BJ (cell line): ENCODE measurements at regions not wholly inside any gene's neighbourhood (a gene's known extent, or its start where the extent isn't known, plus 50 kb on each side); places are given as distances from the start of the nearest gene placed in this dataset.

Source experiments
- CTCF ChIA-PET: fragments of 350-600 bp; formaldehyde crosslinking; extraction: SDS; loops from one replicate; lab custom pipeline; 2021; ENCODE audit warnings: antibody characterized with exemption, inconsistent platforms; lab: Yijun Ruan, JAX
- POLR2A ChIA-PET: fragments of 300-600 bp; sonication (Branson Sonifier 250); formaldehyde crosslinking; extraction: SDS; loops from one replicate; lab custom pipeline; 2021; ENCODE audit warnings: antibody characterized with exemption; lab: Charles Lee
- DNase-seq: peaks from one replicate; pipeline ENCODE4 v3.0.0-alpha.2; 2011; ENCODE audit warnings: low read depth
- H3K27me3 ChIP-seq: 2 replicates; pipeline ENCODE4 v1.6.0; 2011; ENCODE audit warnings: low read length; ENCODE audit not compliant: control insufficient read depth, insufficient read depth
- H3K36me3 ChIP-seq: 2 replicates; pipeline ENCODE4 v1.5.1; 2011; ENCODE audit warnings: low read length; ENCODE audit not compliant: control insufficient read depth, insufficient read depth
- H3K4me3 ChIP-seq: 2 replicates; pipeline ENCODE4 v1.5.1; 2011; ENCODE audit warnings: low read depth, mild to moderate bottlenecking, control low read depth, low read length
- TF ChIP-seq, protein P1 (sequence below): IDR thresholded peaks from 2 replicates; pipeline ENCODE4 v1.5.1; 2011; ENCODE audit warnings: low read depth, mild to moderate bottlenecking, control low read depth, inconsistent platforms, low read length, moderate library complexity; ENCODE audit not compliant: insufficient read depth

- Histone ChIP-seq H3K27me3 (peaks cover 3% of the 10 kb centered on the region), H3K36me3 (no peaks in the 10 kb centered on the region), H3K4me3 (no peak overlapping the region)
- ChIA-PET CTCF (no interaction called here), POLR2A (no interaction called here)
- DNase-seq: no peak
- TF ChIP-seq, protein P1, sequence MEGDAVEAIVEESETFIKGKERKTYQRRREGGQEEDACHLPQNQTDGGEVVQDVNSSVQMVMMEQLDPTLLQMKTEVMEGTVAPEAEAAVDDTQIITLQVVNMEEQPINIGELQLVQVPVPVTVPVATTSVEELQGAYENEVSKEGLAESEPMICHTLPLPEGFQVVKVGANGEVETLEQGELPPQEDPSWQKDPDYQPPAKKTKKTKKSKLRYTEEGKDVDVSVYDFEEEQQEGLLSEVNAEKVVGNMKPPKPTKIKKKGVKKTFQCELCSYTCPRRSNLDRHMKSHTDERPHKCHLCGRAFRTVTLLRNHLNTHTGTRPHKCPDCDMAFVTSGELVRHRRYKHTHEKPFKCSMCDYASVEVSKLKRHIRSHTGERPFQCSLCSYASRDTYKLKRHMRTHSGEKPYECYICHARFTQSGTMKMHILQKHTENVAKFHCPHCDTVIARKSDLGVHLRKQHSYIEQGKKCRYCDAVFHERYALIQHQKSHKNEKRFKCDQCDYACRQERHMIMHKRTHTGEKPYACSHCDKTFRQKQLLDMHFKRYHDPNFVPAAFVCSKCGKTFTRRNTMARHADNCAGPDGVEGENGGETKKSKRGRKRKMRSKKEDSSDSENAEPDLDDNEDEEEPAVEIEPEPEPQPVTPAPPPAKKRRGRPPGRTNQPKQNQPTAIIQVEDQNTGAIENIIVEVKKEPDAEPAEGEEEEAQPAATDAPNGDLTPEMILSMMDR: no peak
Observed at GRCh38 chr6:43962458-43962857, 164.8 kb downstream of the MRPL14 start.

DNA sequence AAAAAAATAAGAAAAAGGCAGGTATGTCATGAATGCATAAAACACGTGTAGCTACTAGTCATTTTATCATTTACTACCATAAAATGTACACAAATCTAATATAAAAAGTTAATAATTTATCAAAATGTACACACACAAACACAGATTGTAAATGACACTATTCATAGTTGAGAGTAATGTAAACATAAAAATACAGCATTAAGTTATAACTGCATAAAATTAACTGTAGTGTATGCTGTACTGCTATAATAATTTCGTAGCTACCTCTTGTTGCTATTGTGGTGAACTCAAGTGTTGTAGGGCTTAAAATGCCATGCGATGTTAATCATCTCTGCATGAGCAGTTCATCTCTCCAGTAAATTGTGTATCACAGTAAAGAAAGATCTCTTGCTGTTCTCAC is 170.0 kb downstream of the MRPL14 start:
- no peak for DNase-seq
- POLR2A ChIA-PET: no interaction called here
- TF ChIP-seq, protein P1: no peak
- CTCF ChIA-PET: interaction anchor here (0.9 kb wide), 2 partner anchors 11 to 188 kb away, joined by 3 to 4 read pairs; no protein-coding TSS in a partner anchor
- Histone ChIP-seq H3K27me3 (peaks cover 1% of the 10 kb centered on the region), H3K4me3 (no peak overlapping the region), H3K36me3 (no peaks in the 10 kb centered on the region)

- TF ChIP-seq, protein P1: no peak
- POLR2A ChIA-PET: no interaction called here
Observed at GRCh38 chr6:43956478-43956877, 170.8 kb downstream of the MRPL14 start.

DNA sequence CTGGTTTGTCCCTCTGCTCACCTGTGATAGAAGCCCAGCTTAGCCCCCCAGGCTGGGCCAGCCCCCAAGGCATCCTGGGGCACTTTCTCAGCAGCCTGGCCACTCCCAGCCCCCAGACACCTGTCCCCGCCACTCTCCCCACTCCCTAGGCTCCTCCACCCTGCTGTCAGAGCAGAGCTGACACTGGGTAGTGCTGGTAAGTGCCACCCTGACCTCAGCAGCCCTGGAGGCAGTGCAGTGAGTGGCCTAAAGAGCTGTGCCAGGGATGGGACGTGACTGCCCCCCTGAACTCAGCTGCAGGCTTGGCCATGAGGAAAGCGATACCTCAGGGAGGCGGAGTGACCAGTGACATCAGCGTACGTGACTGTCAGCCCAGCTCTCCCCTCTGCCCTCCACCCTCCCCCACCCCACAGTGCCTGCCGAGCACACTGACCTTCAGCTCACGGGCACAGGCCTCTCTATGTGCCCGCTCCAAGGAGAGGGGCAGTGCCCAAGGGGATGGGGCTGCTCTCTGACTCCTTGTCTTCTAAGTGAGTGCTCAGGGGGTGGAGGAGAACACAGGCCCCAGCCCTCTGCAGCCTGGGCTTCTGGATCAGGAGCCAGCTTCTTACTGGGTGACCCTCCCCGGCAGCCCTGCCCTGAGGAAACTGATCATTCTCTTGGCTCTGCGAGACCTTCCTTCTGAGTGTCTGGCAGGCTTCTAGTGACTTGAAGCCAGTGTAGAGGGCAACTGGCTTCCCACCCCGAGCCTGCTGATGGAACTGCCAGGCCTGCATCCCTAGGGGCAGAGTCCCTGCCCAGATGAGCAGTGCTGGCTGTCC is 172.7 kb downstream of the MRPL14 start:
- DNase-seq: no peak
- TF ChIP-seq, protein P1: no peak
- CTCF ChIA-PET: interaction anchor here (0.7 to 4.2 kb wide), 18 partner anchors 10 to 286 kb away, joined by 3 to 29 read pairs (median 4); partner anchors contain the start of gene VEGFA
- Histone ChIP-seq H3K36me3 (no peaks in the 10 kb centered on the region), H3K27me3 (peaks cover 1% of the 10 kb centered on the region), H3K4me3 (no peak overlapping the region)
- POLR2A ChIA-PET: no interaction called here

More at GRCh38 chr6:43956478-43956877, 170.8 kb downstream of the MRPL14 start:
- CTCF ChIA-PET: interaction anchor here (0.9 kb wide), 2 partner anchors 123 to 188 kb away, joined by 3 to 4 read pairs; no protein-coding TSS in a partner anchor
- Histone ChIP-seq H3K4me3 (no peak overlapping the region), H3K27me3 (peaks cover 1% of the 10 kb centered on the region), H3K36me3 (no peaks in the 10 kb centered on the region)
- DNase-seq: no peak

- CTCF ChIA-PET: interaction anchor here (0.7 to 4.2 kb wide), 19 partner anchors 11 to 286 kb away, joined by 3 to 29 read pairs (median 4); partner anchors contain the start of gene VEGFA
- Histone ChIP-seq H3K27me3 (peaks cover 1% of the 10 kb centered on the region), H3K36me3 (no peaks in the 10 kb centered on the region), H3K4me3 (no peak overlapping the region)
- TF ChIP-seq, protein P1: peak; percentile 42
- POLR2A ChIA-PET: no interaction called here
- no peak for DNase-seq
Observed at GRCh38 chr6:43953794-43954310, 173.4 kb downstream of the MRPL14 start.
